Small intestine (tissue), 7 donors: ENCODE measurements at regions not wholly inside any gene's neighbourhood (a gene's known extent, or its start where the extent isn't known, plus 50 kb on each side); places are given as distances from the start of the nearest gene placed in this dataset.
"Not testable (repeated sequence)": the region's sequence is repeated elsewhere in the genome, so short reads cannot be mapped to it uniquely, and the experiment has no call there.

Source experiments
- DNase-seq, 2 donors: peaks; one replicate each; pipeline versions ENCODE4 v3.0.0 to v3.0.0-alpha.2; 2013
- FAIRE-seq: peaks from 2 replicates; lab custom pipeline; 2012; peaks lifted over from hg19 to GRCh38; lab: Jason Lieb, UNC
- H3K27ac ChIP-seq, 3 donors: one replicate each; pipeline ENCODE4 v1.5.1; 2013; ENCODE audit warnings: low read length in 2 of 3, mild to moderate bottlenecking in 2 of 3, control low read depth in 1 of 3, inconsistent platforms in 1 of 3, low read depth in 1 of 3, moderate library complexity in 1 of 3
- H3K27me3 ChIP-seq, 3 donors: one replicate each; pipeline ENCODE4 v1.6.1; 2013; ENCODE audit warnings: low read length in 3 of 3, inconsistent platforms in 1 of 3; ENCODE audit not compliant: control insufficient read depth in 3 of 3, insufficient read depth in 3 of 3
- H3K36me3 ChIP-seq, 3 donors: one replicate each; pipeline ENCODE4 v1.6.1; 2013; ENCODE audit warnings: low read length in 3 of 3, inconsistent platforms in 1 of 3, low read depth in 1 of 3, mild to moderate bottlenecking in 1 of 3, moderate library complexity in 1 of 3; ENCODE audit not compliant: control insufficient read depth in 3 of 3, insufficient read depth in 2 of 3
- H3K4me1 ChIP-seq, 3 donors: one replicate each; pipeline ENCODE4 v1.6.1; 2013; ENCODE audit warnings: low read length in 2 of 3, inconsistent platforms in 1 of 3, low read depth in 1 of 3, mild to moderate bottlenecking in 1 of 3, moderate library complexity in 1 of 3; ENCODE audit not compliant: control insufficient read depth in 3 of 3, insufficient read depth in 2 of 3
- H3K4me3 ChIP-seq, 3 donors: one replicate each; pipeline ENCODE4 v1.5.1; 2013; ENCODE audit warnings: low read length in 3 of 3, control low read depth in 1 of 3, inconsistent platforms in 1 of 3, low read depth in 1 of 3, mild to moderate bottlenecking in 1 of 3, moderate library complexity in 1 of 3
- H3K9me3 ChIP-seq, 2 donors: one replicate each; pipeline ENCODE4 v1.6.1; 2013; ENCODE audit warnings: low read depth in 1 of 2, low read length in 1 of 2; ENCODE audit not compliant: control insufficient read depth in 2 of 2, insufficient read depth in 1 of 2
- WGBS, 3 donors: extraction: QIAGEN DNeasy Blood & Tissue Kit; methylation state at CpG; one replicate each; pipeline ENCODE4 v1.1.7; 2013; 5-methylcytosine and 5-hydroxymethylcytosine counted together
- donor health status: healthy with polysubstance abuse.
- donor health status: control.
- donor health status: control.
- donor health status: Bipolar disorder and iron deficiency.
- donor health status: healthy.

GRCh38 chr12:127810459-127810858, 456.5 kb upstream of the TMEM132C start:
- not testable (repeated sequence) for FAIRE-seq, H3K4me3 ChIP-seq, DNase-seq, H3K36me3 ChIP-seq, H3K4me1 ChIP-seq, H3K27me3 ChIP-seq, H3K9me3 ChIP-seq
- H3K27ac ChIP-seq, result peak overlapping the region in 1 of 3 donors; percentile 17
- WGBS, 3 donors, result 63 to 69% (median 65%) methylated on average over 4 of the region's 4 CpGs

GRCh38 chr12:127811988-127812387, 455.0 kb upstream of the TMEM132C start:
- peak in 1 of 2 donors; percentile 9 for DNase-seq
- 12 to 15% (median 14%) methylated on average over 7 of the region's 7 CpGs for WGBS, 3 donors
- Histone ChIP-seq H3K9me3 (peaks cover 0 to 2% of the 10 kb centered on the region in 2 donors), H3K4me1 (no peaks in the 10 kb centered on the region), H3K27me3 (no peaks in the 10 kb centered on the region), H3K36me3 (no peaks in the 10 kb centered on the region), H3K27ac (no peak overlapping the region), H3K4me3 (no peak overlapping the region)
- FAIRE-seq, result no peak

- WGBS, 3 donors, result 63 to 82% (median 66%) methylated on average over 2 of the region's 2 CpGs
- Histone ChIP-seq H3K4me3 (no peak overlapping the region), H3K27ac (no peak overlapping the region), H3K9me3 (peaks cover 0 to 2% of the 10 kb centered on the region in 2 donors), H3K27me3 (no peaks in the 10 kb centered on the region), H3K4me1 (no peaks in the 10 kb centered on the region), H3K36me3 (no peaks in the 10 kb centered on the region)
- DNase-seq (no peak), FAIRE-seq (no peak)
Observed at GRCh38 chr12:127813147-127813546, 453.8 kb upstream of the TMEM132C start.

- Histone ChIP-seq H3K4me3 (no peak overlapping the region), H3K27ac (no peak overlapping the region), H3K27me3 (no peaks in the 10 kb centered on the region), H3K4me1 (no peaks in the 10 kb centered on the region), H3K9me3 (peaks cover 2% of the 10 kb centered on the region in 2 donors), H3K36me3 (no peaks in the 10 kb centered on the region)
- WGBS, 3 donors, result 84 to 88% (median 85%) methylated on average over 4 of the region's 4 CpGs
- DNase-seq (no peak), FAIRE-seq (no peak)
Observed at GRCh38 chr12:127819056-127819455, 447.9 kb upstream of the TMEM132C start.

GRCh38 chr12:127820271-127820670, 446.7 kb upstream of the TMEM132C start:
- H3K9me3 ChIP-seq, result peaks cover 2% of the 10 kb centered on the region in 2 donors

GRCh38 chr12:127820846-127821245, 446.1 kb upstream of the TMEM132C start:
- no peaks in the 10 kb centered on the region for H3K27me3 ChIP-seq
- DNase-seq (no peak), FAIRE-seq (no peak)
- no peak overlapping the region for H3K27ac ChIP-seq
- H3K4me3 ChIP-seq, result no peak overlapping the region
- H3K36me3 ChIP-seq, result no peaks in the 10 kb centered on the region
- peaks cover 2 to 3% of the 10 kb centered on the region in 2 donors for H3K9me3 ChIP-seq
- 77 to 81% (median 80%) methylated on average over 7 of the region's 7 CpGs for WGBS, 3 donors
- no peaks in the 10 kb centered on the region for H3K4me1 ChIP-seq

More at GRCh38 chr12:127820271-127820670, 446.7 kb upstream of the TMEM132C start:
- FAIRE-seq, result no peak
- Histone ChIP-seq H3K4me3 (no peak overlapping the region), H3K36me3 (no peaks in the 10 kb centered on the region), H3K27ac (no peak overlapping the region), H3K4me1 (no peaks in the 10 kb centered on the region), H3K27me3 (no peaks in the 10 kb centered on the region)
- WGBS, 3 donors, result 75 to 77% (median 77%) methylated on average over 4 of the region's 4 CpGs
- no peak for DNase-seq

GRCh38 chr12:127822809-127823411, 444.1 kb upstream of the TMEM132C start:
- H3K27me3 ChIP-seq, result no peaks in the 10 kb centered on the region
- DNase-seq (no peak), FAIRE-seq (no peak)
- no peaks in the 10 kb centered on the region for H3K4me1 ChIP-seq
- H3K4me3 ChIP-seq, result no peak overlapping the region
- peaks cover 2 to 9% of the 10 kb centered on the region in 2 donors for H3K9me3 ChIP-seq
- no peaks in the 10 kb centered on the region for H3K36me3 ChIP-seq
- no peak overlapping the region for H3K27ac ChIP-seq
- WGBS, 3 donors, result 35 to 49% (median 40%) methylated on average over 6 of the region's 6 CpGs

GRCh38 chr12:127823801-127824200, 443.2 kb upstream of the TMEM132C start:
- H3K9me3 ChIP-seq, result peaks cover 3 to 9% of the 10 kb centered on the region in 2 donors
- DNase-seq (no peak), FAIRE-seq (no peak)
- no peaks in the 10 kb centered on the region for H3K4me1 ChIP-seq
- H3K36me3 ChIP-seq, result no peaks in the 10 kb centered on the region
- H3K27ac ChIP-seq, result no peak overlapping the region
- H3K4me3 ChIP-seq, result no peak overlapping the region
- H3K27me3 ChIP-seq, result no peaks in the 10 kb centered on the region
- WGBS, 3 donors, result 57 to 74% (median 58%) methylated on average over 4 of the region's 4 CpGs
